ENCODE measurements at regions not wholly inside any gene's neighbourhood (a gene's known extent, or its start where the extent isn't known, plus 50 kb on each side); places are given as distances from the start of the nearest gene placed in this dataset.

DNA sequence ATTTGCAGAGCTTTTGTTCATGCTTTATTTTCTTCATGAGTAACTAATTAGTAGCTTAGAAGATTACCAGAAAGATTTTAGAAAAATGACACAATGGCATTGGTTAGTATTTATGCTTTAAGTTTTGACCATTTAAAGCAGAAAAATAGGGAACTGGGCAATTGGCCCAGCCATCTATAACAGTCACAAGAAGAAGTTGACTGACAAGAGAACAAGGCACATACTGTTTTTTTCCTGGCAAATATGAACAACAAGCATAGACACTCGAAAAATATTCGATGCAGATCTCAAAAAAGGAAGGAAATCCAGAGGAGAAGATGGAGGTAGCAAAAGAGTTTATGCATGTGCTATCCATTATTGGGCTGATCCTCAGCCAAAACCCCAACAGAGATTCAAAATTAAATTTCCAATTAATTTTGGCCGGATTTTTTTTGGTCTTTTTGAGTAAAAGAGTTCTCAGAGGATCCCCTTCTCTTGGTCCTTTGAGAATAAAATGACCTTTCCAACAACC lies 200.8 kb upstream of the SLC35G4 start:
- no peak for DNase-seq (ENCODE audit: low read depth)
- TF ChIP-seq CTCF (IDR thresholded peaks at IDR 0.05; ENCODE audit: insufficient read depth, low read depth, low read length, missing control alignments), result no peak
- no peak overlapping the region for H3K4me3 ChIP-seq (ENCODE audit: low read depth, low read length)

DNA sequence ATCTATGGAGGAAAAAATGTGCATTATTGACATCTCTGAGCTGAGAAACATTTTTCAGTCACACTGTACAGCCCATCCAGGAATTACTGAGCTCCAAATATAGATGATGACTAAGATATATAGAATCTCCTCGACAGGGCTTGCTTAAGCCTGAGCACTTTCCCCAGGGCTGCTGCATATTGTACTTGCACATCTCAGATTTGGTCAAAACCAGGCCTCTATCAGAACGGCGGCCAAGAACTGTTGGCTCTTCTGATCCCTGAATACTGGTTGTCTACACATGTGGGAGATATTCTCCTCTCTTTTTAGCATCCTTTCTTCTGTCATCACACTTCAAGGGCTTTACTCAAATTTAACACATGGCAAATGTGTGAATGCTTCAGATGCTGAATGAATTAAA lies 201.5 kb upstream of the SLC35G4 start:
- no peak for TF ChIP-seq CTCF (IDR thresholded peaks at IDR 0.05; ENCODE audit: insufficient read depth, low read depth, low read length, missing control alignments)
- DNase-seq (ENCODE audit: low read depth), result no peak
- no peak overlapping the region for H3K4me3 ChIP-seq (ENCODE audit: low read depth, low read length)

GRCh38 chr18:11405804-11406203 lies 203.6 kb upstream of the SLC35G4 start:
- no peak overlapping the region for H3K4me3 ChIP-seq (ENCODE audit: low read depth, low read length)
- no peak for TF ChIP-seq CTCF (IDR thresholded peaks at IDR 0.05; ENCODE audit: insufficient read depth, low read depth, low read length, missing control alignments)
- DNase-seq (ENCODE audit: low read depth), result no peak

GRCh38 chr18:11400703-11401102 lies 208.7 kb upstream of the SLC35G4 start:
- TF ChIP-seq CTCF (IDR thresholded peaks at IDR 0.05; ENCODE audit: insufficient read depth, low read depth, low read length, missing control alignments), result no peak

GRCh38 chr18:11398625-11399024 lies 210.8 kb upstream of the SLC35G4 start:
- no peak overlapping the region for H3K4me3 ChIP-seq (ENCODE audit: low read depth, low read length)
- peak; percentile 18 for TF ChIP-seq CTCF (IDR thresholded peaks at IDR 0.05; ENCODE audit: insufficient read depth, low read depth, low read length, missing control alignments)
- DNase-seq (ENCODE audit: low read depth), result no peak

More at GRCh38 chr18:11400703-11401102, 208.7 kb upstream of the SLC35G4 start:
- no peak for DNase-seq (ENCODE audit: low read depth)
- H3K4me3 ChIP-seq (ENCODE audit: low read depth, low read length), result no peak overlapping the region

GRCh38 chr18:11392980-11393885 lies 216.2 kb upstream of the SLC35G4 start:
- no peak for TF ChIP-seq CTCF (IDR thresholded peaks at IDR 0.05; ENCODE audit: insufficient read depth, low read depth, low read length, missing control alignments)
- no peak for DNase-seq (ENCODE audit: low read depth)
- no peak overlapping the region for H3K4me3 ChIP-seq (ENCODE audit: low read depth, low read length)
